ENCODE measurements at regions not wholly inside any gene's neighbourhood (a gene's known extent, or its start where the extent isn't known, plus 50 kb on each side); places are given as distances from the start of the nearest gene placed in this dataset.

- no peak for DNase-seq
These were observed 135.2 kb downstream of the BARD1 start for GRCh38 chr2:214674278-214674677.

DNA sequence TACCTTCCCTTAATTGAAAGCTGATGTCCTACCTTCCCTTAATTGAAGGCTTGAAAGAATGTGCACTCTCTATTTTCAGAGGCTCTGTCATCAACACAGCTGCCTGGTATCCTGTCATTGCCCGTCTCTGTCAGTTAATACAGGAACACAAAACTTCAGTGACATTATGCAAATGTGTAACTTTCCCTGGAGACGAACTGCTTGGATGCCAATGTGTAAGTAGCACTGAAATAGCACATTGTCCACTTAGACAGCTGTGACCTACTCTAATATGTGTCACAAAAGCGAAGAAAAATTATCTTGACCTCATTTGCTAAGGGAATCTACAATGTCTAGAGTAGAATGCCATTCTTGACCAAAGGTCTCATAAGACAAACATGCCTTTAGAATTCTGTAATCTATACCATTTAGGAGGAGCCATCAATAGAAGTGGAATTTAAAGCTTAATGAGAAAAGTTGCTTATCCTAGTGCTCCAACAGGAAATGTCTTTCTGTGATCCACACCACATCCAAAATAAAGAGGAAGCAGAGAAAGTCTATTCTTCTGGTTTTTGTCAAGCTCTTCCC lies 138.1 kb downstream of the BARD1 start:
- peak in 1 of 2 experiments; percentile 15 for DNase-seq

DNA sequence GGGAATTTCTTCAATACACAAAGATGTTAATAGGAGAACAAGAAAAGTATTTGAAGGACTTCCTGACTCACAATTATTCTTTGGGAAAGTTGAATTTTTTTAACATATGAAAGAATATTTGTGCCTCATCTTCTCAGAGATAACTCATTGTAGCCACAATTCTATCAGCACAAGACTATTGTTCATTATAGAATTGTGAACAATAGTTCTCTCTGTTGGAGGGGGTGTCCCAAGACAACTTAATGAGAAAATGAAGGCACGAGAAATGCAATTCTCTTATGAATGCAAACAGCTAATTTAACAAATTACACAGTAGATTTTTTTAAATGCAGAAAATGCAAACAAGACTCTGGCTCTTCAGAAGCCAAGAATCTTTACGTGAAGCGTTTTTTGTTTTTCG lies 157.0 kb downstream of the BARD1 start:
- no peak for DNase-seq

- no peak for DNase-seq
These were observed 158.0 kb downstream of the BARD1 start for GRCh38 chr2:214651451-214651850.

GRCh38 chr2:214649440-214650205 lies 159.9 kb downstream of the BARD1 start:
- no peak for DNase-seq

DNA sequence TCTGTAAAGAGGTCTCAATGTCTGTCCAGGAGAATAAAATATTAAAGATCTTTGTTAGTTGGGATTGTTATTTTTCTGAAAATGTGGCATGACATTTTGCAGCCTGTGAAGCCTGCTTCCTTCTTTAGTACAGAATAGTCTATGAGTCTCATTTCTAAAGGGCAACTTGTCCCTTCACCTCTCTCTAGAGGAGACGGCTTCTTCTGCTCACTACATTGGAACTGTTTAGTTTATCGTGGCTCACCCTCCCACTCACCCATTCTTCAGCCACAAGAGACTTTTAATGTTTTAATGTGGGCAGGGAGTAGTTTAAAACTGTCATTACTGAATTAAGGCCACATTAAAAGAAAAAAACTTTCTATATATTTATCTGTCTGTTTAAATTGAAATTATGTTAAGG lies 161.0 kb downstream of the BARD1 start:
- no peak for DNase-seq

DNA sequence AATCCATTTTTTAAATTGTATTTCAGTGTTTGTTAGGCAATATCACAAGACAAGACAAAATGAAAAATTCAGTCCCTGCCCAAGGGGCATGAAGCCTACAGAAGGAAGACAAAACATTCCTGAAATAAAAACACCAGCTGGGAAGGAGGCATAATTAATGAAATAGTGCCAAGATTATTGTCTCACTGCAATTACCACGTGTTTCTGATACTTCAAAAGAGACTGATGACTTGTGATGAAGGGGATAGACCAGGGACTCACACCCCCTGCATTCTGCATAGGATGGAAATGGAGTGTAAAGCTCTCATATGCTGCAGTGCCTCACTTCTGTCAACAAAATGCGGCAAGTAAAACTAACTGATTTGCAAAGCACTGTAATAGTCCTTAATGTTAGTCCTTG lies 178.1 kb downstream of the BARD1 start:
- no peak for DNase-seq

DNA sequence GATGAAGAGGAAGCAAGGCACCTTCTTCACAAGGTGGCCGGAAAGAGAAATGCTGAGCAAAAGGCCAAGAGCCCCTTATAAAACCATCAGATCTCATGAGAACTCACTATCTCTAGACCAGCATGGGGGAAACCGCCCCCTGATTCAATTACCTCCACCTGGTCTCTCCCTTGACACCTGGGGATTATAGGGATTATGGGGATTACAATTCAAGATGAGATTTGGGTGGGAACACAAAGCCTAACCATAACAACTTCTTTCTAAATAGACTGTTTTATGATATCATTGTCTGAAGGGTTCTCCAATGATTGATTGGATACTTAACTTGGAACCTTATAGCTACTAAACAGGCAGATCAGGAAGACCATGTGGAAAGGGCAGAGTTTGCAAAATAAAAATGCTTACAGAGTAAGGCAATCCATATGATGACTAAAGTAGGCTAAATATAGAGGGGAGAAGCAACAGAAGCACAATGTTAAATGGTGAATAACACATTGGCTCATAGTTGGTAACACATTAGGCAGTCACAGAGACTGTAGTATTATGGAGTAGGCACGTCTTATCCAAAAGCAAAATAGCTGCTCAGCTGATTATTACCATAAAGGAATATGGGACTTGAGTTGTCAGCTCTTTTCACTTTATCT lies 179.0 kb downstream of the BARD1 start:
- no peak for DNase-seq

GRCh38 chr2:214629875-214630274 lies 179.6 kb downstream of the BARD1 start:
- no peak for DNase-seq

All from Kasumi-1 (cell line).